GM19455 (cell line): ENCODE measurements at regions not wholly inside any gene's neighbourhood (a gene's known extent, or its start where the extent isn't known, plus 50 kb on each side); places are given as distances from the start of the nearest gene placed in this dataset.

Experiments
- ATAC-seq: cut with Tn5 transposase; IDR thresholded peaks from one replicate; pipeline ENCODE4 v1.9.1; 2021; ENCODE audit not compliant: unreplicated experiment

GRCh38 chr2:220932041-220932440 lies 640.1 kb downstream of the EPHA4 start:
- no peak for ATAC-seq

- ATAC-seq = no peak
Measured at GRCh38 chr2:220935789-220936321, 636.2 kb downstream of the EPHA4 start.

GRCh38 chr2:220936641-220937197 lies 635.4 kb downstream of the EPHA4 start:
- ATAC-seq = no peak

GRCh38 chr2:220937245-220937644 lies 634.9 kb downstream of the EPHA4 start:
- no peak for ATAC-seq

DNA sequence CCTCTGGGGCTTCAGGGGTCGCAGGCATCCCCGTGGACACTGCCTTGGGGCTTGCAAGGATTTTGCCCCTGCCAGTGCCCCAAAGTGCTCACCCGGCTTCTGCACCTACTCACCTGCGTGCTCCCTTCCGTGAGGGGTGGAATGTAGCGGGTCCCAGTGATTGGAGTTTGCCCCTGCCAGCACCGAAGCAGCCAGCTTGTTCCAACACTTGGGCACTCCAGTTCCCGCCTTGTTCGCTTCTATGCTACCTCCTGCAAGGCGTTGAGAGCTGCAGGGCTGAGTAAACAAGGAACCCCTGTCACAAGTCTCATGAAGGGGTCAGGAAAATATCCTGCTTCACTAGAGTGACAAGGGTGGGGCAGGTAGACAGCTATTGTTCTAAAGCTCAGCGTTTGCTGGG lies 631.5 kb downstream of the EPHA4 start:
- no peak for ATAC-seq

DNA sequence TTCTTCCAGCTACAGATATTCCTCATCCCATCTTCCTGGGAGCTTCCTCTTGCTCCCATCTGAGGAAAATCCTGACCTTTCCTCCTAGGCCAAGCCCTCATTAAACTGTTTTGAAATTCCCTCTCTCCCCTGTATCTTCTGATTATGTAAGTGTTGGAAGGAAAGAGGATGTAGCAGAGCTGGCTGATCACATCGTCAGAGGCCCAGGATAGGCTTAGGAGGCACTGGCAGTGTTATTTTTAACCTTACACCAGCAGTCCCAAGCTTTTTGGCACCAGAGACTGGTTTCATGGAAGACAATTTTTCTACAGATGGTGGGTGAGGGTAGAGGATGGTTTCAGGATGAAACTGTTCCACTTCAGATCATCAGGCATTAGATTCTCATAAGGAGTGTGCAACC lies 630.4 kb downstream of the EPHA4 start:
- no peak for ATAC-seq

GRCh38 chr2:220946552-220946951 lies 625.6 kb downstream of the EPHA4 start:
- ATAC-seq = no peak

- no peak for ATAC-seq
Measured at GRCh38 chr2:220948579-220948978, 623.5 kb downstream of the EPHA4 start.

DNA sequence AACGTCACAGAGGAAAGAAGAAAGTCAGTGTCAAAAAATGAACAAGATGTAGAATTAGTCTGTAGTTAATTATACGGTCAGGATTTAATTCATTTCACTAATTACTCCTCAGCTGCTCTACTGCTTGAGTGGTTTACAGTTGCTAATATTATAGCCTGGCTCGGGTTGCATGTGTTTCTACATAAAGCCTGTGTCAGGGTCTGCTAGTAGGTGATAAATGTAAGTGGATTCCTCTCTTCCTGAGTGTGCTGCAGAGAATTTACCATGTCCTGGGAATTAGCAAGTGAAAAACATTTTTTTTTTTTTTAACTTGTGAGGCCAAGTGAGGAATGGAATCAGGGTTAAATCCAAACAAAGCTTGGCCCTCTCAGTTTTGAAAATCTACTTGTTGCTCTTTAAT lies 622.6 kb downstream of the EPHA4 start:
- ATAC-seq = no peak

GRCh38 chr2:220955776-220956175 lies 616.3 kb downstream of the EPHA4 start:
- ATAC-seq = no peak

GRCh38 chr2:220956429-220956828 lies 615.7 kb downstream of the EPHA4 start:
- no peak for ATAC-seq

DNA sequence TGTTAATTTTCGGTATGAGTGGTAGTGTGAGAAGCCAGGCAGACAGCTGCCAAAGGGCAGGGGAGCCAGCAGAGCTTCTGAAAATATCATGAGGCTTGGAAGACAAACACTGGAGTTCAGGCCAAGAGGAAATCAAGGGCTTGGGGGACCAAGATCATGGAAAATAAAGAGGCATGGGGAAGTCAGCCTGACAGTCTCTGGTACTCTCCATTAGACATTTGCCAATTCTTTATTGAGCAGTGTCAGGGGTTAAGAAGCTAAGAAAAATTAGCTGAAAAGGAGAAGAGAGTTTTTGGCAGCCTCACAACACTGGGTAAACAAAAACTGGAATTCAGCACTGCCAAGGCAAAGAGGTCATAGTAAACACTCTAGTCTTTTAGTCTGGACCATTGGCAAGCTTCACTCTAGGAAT lies 612.7 kb downstream of the EPHA4 start:
- no peak for ATAC-seq

GRCh38 chr2:220961143-220961860 lies 610.8 kb downstream of the EPHA4 start:
- ATAC-seq = no peak

DNA sequence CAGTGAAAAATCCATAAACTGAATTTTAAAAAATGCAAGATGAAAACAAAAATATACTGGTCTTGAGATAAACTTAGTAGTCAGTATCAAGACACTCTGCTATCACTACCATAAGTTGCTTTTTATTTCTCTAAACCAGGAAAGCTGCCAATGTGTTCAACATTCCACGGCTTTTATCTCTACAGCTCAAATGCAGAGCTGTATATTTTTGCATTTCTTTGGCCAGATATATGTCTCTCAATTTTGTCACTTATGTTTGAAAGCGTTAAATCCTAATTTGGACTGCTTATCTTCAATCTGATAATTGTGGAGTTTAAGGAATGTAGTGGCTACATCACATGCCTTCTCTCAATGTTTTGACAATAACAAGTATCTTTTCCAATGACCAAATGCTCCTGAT lies 609.5 kb downstream of the EPHA4 start:
- ATAC-seq = no peak

GRCh38 chr2:220963076-220963475 lies 609.0 kb downstream of the EPHA4 start:
- ATAC-seq = no peak

DNA sequence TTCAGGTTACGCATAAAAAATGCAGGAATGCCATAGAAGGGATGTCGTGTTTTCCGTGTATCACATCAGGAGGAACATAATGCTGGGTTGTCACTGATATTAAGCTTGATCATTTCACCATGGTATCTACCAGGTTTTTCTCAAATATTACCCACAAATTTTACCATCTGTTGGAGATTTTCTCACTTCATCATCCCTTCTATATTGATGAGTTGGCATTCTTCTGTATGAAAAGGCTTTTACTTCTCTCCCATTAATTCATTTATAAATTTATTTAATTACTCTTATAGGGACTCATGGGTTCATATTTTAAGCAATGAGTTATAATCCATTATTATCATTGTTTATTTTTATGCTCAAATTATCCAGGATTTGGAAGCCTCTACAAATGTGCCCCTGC lies 608.2 kb downstream of the EPHA4 start:
- no peak for ATAC-seq

DNA sequence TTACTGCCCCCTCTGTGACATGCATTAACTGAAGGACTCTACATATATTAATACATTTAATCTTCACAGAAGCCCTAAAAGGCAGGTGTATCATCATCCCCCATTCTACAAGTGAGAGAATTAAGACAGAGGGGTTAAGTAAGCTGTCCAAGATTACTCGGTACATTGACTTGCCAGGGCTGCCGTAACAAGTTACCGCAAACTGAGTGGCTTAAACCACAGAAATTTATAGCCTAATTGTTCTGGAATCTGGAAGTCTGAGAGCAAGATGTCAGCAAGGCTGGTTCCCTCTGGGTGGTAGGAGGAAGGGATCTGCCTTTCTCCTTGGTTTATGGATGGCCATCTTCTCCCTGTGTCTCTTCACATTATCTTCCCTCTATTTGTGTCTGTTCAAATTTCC lies 605.5 kb downstream of the EPHA4 start:
- ATAC-seq = no peak

DNA sequence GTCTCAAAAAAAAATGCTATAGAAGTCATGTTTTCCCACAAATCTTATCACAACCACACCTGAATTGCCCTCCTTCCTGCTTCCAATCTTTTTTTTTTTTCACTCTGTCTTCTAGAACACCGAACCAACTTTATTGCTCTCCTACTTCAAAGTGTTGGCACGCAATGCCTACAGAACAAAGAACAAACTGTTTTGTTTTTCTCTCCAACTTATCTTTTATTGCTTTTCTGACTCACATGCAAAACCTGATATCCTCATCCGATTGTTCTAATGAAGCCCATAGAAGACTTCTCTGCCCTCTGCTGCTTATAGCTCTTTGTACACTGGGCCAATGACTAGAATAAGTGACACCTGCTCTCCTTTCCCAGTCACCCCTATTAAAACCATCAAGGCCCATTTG lies 602.8 kb downstream of the EPHA4 start:
- no peak for ATAC-seq

- ATAC-seq = no peak
Measured at GRCh38 chr2:220980966-220981675, 591.0 kb downstream of the EPHA4 start.

GRCh38 chr2:220981926-220982325 lies 590.2 kb downstream of the EPHA4 start:
- ATAC-seq = no peak

DNA sequence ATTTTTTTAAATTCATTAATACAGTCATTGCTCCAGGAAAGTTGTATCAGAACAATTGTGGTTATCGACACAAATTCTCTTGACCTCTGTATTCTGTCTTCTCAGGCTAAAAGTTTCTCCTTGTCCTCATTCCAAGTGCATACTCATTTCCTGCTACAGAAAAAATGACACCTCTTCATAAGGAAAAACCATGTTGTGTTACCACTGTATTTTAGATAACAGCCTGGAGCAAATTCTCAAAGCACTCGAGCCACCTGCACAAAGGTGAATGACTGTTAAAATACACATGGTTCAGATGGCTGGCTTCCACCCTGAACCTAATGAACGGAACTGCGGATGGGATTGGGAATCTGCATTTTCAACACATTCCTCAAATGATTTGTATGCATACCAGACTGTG lies 586.5 kb downstream of the EPHA4 start:
- ATAC-seq = no peak

DNA sequence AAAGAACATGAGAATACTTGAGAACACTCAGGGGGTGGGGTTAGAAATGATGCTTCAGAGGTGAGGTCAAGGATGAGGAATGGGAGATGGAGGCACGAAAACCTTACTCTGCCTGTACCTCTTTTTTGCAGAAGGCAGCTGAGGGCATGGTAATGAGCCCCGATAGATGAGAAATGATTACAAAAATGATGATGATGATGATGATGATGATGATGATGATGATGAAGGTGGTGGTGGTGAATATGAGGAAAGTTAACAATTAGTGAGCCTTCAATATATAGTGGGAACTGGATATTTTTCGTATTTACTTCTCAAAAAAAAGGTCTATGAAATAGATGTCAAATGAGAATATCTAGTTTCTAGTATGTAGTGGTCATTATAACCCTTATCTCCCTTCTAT lies 584.3 kb downstream of the EPHA4 start:
- ATAC-seq = no peak
